GM12878 (cell line): ENCODE measurements at regions not wholly inside any gene's neighbourhood (a gene's known extent, or its start where the extent isn't known, plus 50 kb on each side); places are given as distances from the start of the nearest gene placed in this dataset.

ENCODE experiments used
- ATAC-seq: fragments of 200-7000 bp; cut with Tn5 transposase; 3 replicates; pipeline ENCODE4 v1.9.1; 2020; ENCODE audit warnings: mild to moderate bottlenecking, moderate library complexity
- BruUV-seq: library from RNA; stranded (reverse); fragments of 400-500 nt; replicated peaks from 2 replicates; lab custom pipeline; 2021; lab: Mats Ljungman, UMichigan
- CTCF ChIA-PET: fragments of 300-600 bp; sonication (Branson Sonifier 250); formaldehyde crosslinking; extraction: SDS; loops from one replicate; lab custom pipeline; 2021; ENCODE audit warnings: inconsistent platforms; lab: Yijun Ruan, JAX
- POLR2A ChIA-PET: fragments of 350-600 bp; formaldehyde crosslinking; extraction: SDS; loops from one replicate; lab custom pipeline; 2021; ENCODE audit warnings: inconsistent platforms; lab: Charles Lee
- RAD21 ChIA-PET: fragments of 300-600 bp; sonication (Branson Sonifier 250); formaldehyde crosslinking; loops from one replicate; lab custom pipeline; 2023; ENCODE audit warnings: antibody characterized with exemption; ENCODE audit not compliant: unreplicated experiment; lab: Charles Lee
- SMC1A ChIA-PET: fragments of 300-600 bp; sonication (Branson Sonifier 250); formaldehyde crosslinking; loops from one replicate; lab custom pipeline; 2023; ENCODE audit not compliant: unreplicated experiment, uncharacterized antibody; lab: Charles Lee
- DNase-seq: peaks from one replicate; pipeline ENCODE4 v3.0.0-alpha.2; 2011; ENCODE audit warnings: low read depth, low spot score
- FAIRE-seq: peaks from 3 replicates; lab custom pipeline; 2011; peaks lifted over from hg19 to GRCh38; lab: Jason Lieb, UNC
- H2AFZ ChIP-seq: 2 replicates; pipeline ENCODE4 v1.6.0; 2011; ENCODE audit warnings: low read depth, low read length, control low read depth; ENCODE audit not compliant: control insufficient read depth
- H3K27ac ChIP-seq: 2 replicates; pipeline ENCODE4 v1.5.1; 2011; ENCODE audit warnings: control low read depth; ENCODE audit not compliant: control insufficient read depth, insufficient read depth
- H3K27me3 ChIP-seq, 2 experiments: replicated peaks in 1 of 2; 2 replicates each; pipeline versions ENCODE4 v1.6.0 to v1.6.1; 2011; ENCODE audit warnings: low read length in 1 of 2; ENCODE audit not compliant: control insufficient read depth in 2 of 2, insufficient read depth in 2 of 2
- H3K36me3 ChIP-seq, 2 experiments: 2 replicates each; pipeline ENCODE4 v1.5.1; 2011; ENCODE audit warnings: low read length in 1 of 2; ENCODE audit not compliant: control insufficient read depth in 2 of 2, insufficient read depth in 2 of 2
- H3K4me1 ChIP-seq: 2 replicates; pipeline ENCODE4 v1.6.1; 2011; ENCODE audit warnings: mild to moderate bottlenecking, low read length, moderate library complexity, mixed read lengths; ENCODE audit not compliant: control insufficient read depth, insufficient read depth
- H3K4me2 ChIP-seq: 2 replicates; pipeline ENCODE4 v1.6.0; 2011; ENCODE audit warnings: control low read depth; ENCODE audit not compliant: control insufficient read depth, insufficient read depth
- H3K4me3 ChIP-seq: fragments of 200-600 bp; sonication (generic); 2 replicates; pipeline ENCODE4 v1.5.1; 2016
- H3K79me2 ChIP-seq: 2 replicates; pipeline ENCODE4 v1.6.0; 2011; ENCODE audit warnings: low read length; ENCODE audit not compliant: control insufficient read depth, insufficient read depth
- H3K9ac ChIP-seq: 2 replicates; pipeline ENCODE4 v1.8.0; 2011; ENCODE audit warnings: low read length, control low read depth, mixed read lengths; ENCODE audit not compliant: control insufficient read depth, insufficient read depth
- H3K9me3 ChIP-seq: replicated peaks from 3 replicates; pipeline ENCODE4 v1.5.1; 2011; ENCODE audit warnings: mild to moderate bottlenecking, low read length; ENCODE audit not compliant: control insufficient read depth, insufficient read depth
- H4K20me1 ChIP-seq: 2 replicates; pipeline ENCODE4 v1.6.0; 2011; ENCODE audit not compliant: control insufficient read depth, insufficient read depth
- BCL3 ChIP-seq: IDR thresholded peaks from 2 replicates; pipeline ENCODE4 v1.6.1; 2011; ENCODE audit warnings: borderline replicate concordance, low read depth, mild to moderate bottlenecking, moderate library complexity, low read length; ENCODE audit not compliant: insufficient read depth, poor library complexity, severe bottlenecking
- CBX3 ChIP-seq: fragments of 200-600 bp; sonication (generic); IDR thresholded peaks from 2 replicates; pipeline ENCODE4 v1.6.1; 2016; ENCODE audit warnings: low read depth, borderline replicate concordance
- CHD2 ChIP-seq: IDR thresholded peaks from 2 replicates; pipeline ENCODE4 v1.6.1; 2011; ENCODE audit warnings: low read depth, low read length, improper control_type of control experiment, borderline replicate concordance
- E4F1 ChIP-seq: fragments of 450-650 bp; IDR thresholded peaks from 2 replicates; pipeline ENCODE4 v1.6.1; 2018; ENCODE audit warnings: borderline replicate concordance, mild to moderate bottlenecking; ENCODE audit not compliant: partially characterized antibody
- FOXK2 ChIP-seq: fragments of 450-650 bp; IDR thresholded peaks from 2 replicates; pipeline ENCODE4 v1.6.1; 2017; ENCODE audit warnings: mild to moderate bottlenecking, moderate library complexity
- MAX ChIP-seq: IDR thresholded peaks from 2 replicates; pipeline ENCODE4 v1.6.1; 2012; ENCODE audit warnings: low read depth, low read length, improper control_type of control experiment
- MTA2 ChIP-seq: fragments of 450-650 bp; IDR thresholded peaks from 2 replicates; pipeline ENCODE4 v1.6.1; 2016; ENCODE audit warnings: low read depth, mild to moderate bottlenecking, moderate library complexity
- MTA3 ChIP-seq: IDR thresholded peaks from 2 replicates; pipeline ENCODE4 v1.6.1; 2012; ENCODE audit warnings: low read length, inconsistent platforms, borderline replicate concordance
- MYB ChIP-seq: fragments of 150-350 bp; IDR thresholded peaks from 2 replicates; pipeline ENCODE4 v1.6.1; 2014; ENCODE audit warnings: mild to moderate bottlenecking, low read depth, low read length, borderline replicate concordance
- PKNOX1 ChIP-seq: fragments of 450-650 bp; IDR thresholded peaks from 2 replicates; pipeline ENCODE4 v1.6.1; 2016; ENCODE audit warnings: mild to moderate bottlenecking
- PML ChIP-seq: IDR thresholded peaks from 2 replicates; pipeline ENCODE4 v1.6.1; 2012; ENCODE audit warnings: low read length, inconsistent platforms
- TBL1XR1 ChIP-seq: IDR thresholded peaks from 2 replicates; pipeline ENCODE4 v1.6.1; 2012; ENCODE audit warnings: low read depth, low read length, improper control_type of control experiment
- YY1 ChIP-seq: IDR thresholded peaks from 2 replicates; pipeline ENCODE4 v1.6.1; 2011; ENCODE audit warnings: low read depth, mild to moderate bottlenecking, low read length
- ZZZ3 ChIP-seq: IDR thresholded peaks from 2 replicates; pipeline ENCODE4 v1.6.1; 2011; ENCODE audit warnings: low read depth; ENCODE audit not compliant: control insufficient read depth, insufficient read length
- WGBS: methylation state at CpG from one replicate; pipeline ENCODE4 v1.1.6; 2016; ENCODE audit warnings: low lambda C conversion rate; ENCODE audit not compliant: insufficient replicate concordance, insufficient coverage; ENCODE audit errors: missing lambda C conversion rate; 5-methylcytosine and 5-hydroxymethylcytosine counted together
- in situ Hi-C: fragments of 300-500 bp; cut with MboI; formaldehyde crosslinking; loops from 9 replicates; pipeline ENCODE4 v1.14.3; 2018; ENCODE audit warnings: mixed read lengths
- intact Hi-C: fragments of 100-400 bp; cut with micrococcal nuclease; formaldehyde crosslinking; loops from one replicate; pipeline ENCODE4 v1.14.2; 2022; ENCODE audit not compliant: unreplicated experiment

- H4K20me1 ChIP-seq: no peaks in the 10 kb centered on the region
- no peaks in the 10 kb centered on the region for H3K27me3 ChIP-seq
- POLR2A ChIA-PET: no interaction called here
- no peaks in the 10 kb centered on the region for H3K4me1 ChIP-seq
- H3K79me2 ChIP-seq: no peaks in the 10 kb centered on the region
- intact Hi-C loops: no loop called here
- RAD21 ChIA-PET: no interaction called here
- TF ChIP-seq BCL3 (no peak), PKNOX1 (no peak), FOXK2 (no peak), MYB (no peak), CHD2 (no peak), MAX (no peak), PML (no peak), YY1 (no peak), TBL1XR1 (no peak), MTA3 (no peak), MTA2 (no peak), E4F1 (no peak), CBX3 (no peak), ZZZ3 (no peak)
- no peak overlapping the region for H2AFZ ChIP-seq
- no peak overlapping the region for H3K9ac ChIP-seq
- H3K27ac ChIP-seq: no peak overlapping the region
- SMC1A ChIA-PET: no interaction called here
- H3K9me3 ChIP-seq: no peaks in the 10 kb centered on the region
- no TSS peak for BruUV-seq
- H3K4me3 ChIP-seq: no peak overlapping the region
- CTCF ChIA-PET: no interaction called here
- DNase-seq (no peak), ATAC-seq (no peak), FAIRE-seq (no peak)
- H3K36me3 ChIP-seq: no peaks in the 10 kb centered on the region
- WGBS: 85% methylated on average over 25 of the region's 31 CpGs
- no peak overlapping the region for H3K4me2 ChIP-seq
- in situ Hi-C loops: no loop called here
Observed at GRCh38 chr17:83025636-83026280, 53.7 kb upstream of the METRNL start.
